Left lobe of liver (tissue), 2 donors: ENCODE measurements at regions not wholly inside any gene's neighbourhood (a gene's known extent, or its start where the extent isn't known, plus 50 kb on each side); places are given as distances from the start of the nearest gene placed in this dataset.

Experiments used
- ATAC-seq: fragments of 200-7000 bp; cut with Tn5 transposase; one replicate; pipeline ENCODE4 v1.9.1; 2020; ENCODE audit warnings: mild to moderate bottlenecking, moderate library complexity
- DNase-seq: peaks from one replicate; pipeline ENCODE4 v3.0.0-alpha.2; 2020; ENCODE audit warnings: low spot score
- donor health status: DM: no; HTN: no; CAD: no; lungs with moderate emphysema.
- donor health status: DM: no; HTN: yes; CAD: no.

GRCh38 chr10:46227571-46227935, 59.2 kb upstream of the ANTXRL start:
- no peak for DNase-seq
- ATAC-seq, result no peak

GRCh38 chr10:46227936-46228562, 58.7 kb upstream of the ANTXRL start:
- DNase-seq (peak; percentile 42), ATAC-seq (peak; percentile 29)

DNA sequence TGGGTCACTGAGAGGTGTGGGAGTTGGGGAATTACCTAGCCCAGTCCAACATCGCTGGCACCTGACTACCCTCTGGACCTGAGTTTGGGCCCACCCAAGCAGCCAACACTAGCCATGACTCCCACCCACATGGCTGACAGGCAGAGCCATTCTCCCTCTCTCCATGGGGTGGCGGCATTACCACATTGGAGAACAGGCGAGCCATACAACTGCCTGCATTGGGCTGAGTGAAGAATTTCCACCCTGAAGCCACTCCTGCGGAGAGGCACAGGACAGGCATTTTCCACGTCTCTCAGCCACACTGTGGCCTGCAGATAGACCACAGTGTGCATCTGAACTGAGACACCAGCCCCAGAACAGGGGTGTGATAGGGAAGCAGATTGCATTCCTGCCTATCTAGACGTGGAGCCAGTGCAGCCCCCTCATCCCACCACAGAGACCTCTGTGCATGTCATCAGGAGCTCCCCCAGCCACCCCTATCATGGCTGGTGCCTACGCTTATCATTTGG, 58.2 kb upstream of the ANTXRL start:
- DNase-seq (peak; percentile 80), ATAC-seq (peak; percentile 98)

DNA sequence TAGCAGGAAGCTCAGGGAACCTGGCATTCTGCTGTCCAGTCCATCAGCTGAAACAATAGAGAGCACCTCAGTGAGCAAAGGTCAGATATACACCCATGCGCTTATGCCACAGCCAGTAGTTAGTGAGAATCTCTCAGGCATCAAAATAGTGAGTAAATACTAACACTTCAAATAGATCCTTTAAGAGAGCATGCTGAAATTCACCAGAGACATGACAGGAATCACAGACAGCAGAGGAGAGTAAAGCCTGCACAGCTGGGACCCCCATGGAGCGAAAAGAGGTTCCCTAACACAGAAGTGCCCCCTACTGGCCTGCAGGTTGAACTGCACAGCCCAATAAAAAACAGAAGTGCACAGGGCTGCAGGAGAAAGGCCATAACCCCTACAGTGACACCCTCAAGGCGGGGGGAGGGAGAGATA, 57.6 kb upstream of the ANTXRL start:
- ATAC-seq, result peak; percentile 57
- DNase-seq, result peak; percentile 42

DNA sequence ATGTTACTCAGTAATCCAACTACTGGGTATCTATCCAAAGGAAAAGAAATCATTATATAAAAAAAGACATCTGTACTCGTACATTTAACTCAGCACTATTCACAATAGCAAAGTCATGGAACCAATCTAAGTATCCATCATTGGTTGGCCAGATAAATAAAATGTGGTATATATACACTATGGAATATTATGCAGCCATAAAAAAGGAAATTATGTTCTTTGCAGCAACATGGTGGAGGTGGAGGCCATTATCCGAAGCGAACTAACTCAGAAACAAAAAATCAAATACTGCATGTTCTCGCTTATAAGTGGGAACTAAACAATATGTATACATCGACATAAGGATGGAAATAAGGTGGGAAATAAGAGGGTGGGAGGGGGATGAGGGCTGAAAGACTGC, 56.2 kb upstream of the ANTXRL start:
- DNase-seq (no peak), ATAC-seq (no peak)

DNA sequence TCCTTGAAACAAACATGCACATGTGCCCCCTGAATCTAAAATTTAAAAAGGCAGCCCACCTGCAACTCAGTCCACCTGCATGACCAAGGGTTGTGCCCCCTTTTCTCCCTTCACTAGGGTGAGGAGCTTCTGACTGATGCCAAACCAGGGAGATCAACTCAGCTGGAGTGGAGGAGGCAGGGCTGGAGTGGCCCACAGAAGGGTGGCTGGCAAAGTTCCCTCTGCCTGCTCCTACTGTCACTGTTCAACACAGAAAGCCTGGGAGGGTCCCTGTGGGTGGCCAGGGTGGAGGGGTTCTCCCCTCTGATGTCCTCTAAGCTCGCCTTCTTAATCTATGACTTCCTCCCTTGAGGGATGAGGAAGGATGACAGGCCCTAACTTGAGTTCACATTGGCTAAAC, 55.7 kb upstream of the ANTXRL start:
- DNase-seq, result peak; percentile 42
- ATAC-seq, result no peak

DNA sequence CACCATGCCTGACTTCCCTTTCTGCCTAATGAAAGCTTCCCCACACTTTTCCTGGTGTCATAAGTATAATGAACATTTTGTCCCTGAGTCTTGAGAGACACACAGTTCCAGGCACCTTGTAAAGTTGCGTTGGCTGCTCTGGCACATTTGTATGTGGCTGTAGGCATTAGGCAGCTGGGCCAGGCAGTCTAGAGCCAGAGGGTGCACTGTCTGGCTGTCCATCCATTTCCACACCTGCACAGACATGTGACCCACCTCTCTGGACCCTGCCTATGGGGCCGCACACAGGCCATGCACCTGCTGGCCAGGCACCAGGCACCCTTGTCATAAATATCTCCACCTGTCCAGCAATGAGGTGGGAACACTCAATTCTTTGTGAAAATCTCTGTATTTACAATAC, 54.7 kb upstream of the ANTXRL start:
- no peak for ATAC-seq
- peak; percentile 35 for DNase-seq

- DNase-seq (peak; percentile 38), ATAC-seq (no peak)
These were observed 54.1 kb upstream of the ANTXRL start for GRCh38 chr10:46232666-46233065.

DNA sequence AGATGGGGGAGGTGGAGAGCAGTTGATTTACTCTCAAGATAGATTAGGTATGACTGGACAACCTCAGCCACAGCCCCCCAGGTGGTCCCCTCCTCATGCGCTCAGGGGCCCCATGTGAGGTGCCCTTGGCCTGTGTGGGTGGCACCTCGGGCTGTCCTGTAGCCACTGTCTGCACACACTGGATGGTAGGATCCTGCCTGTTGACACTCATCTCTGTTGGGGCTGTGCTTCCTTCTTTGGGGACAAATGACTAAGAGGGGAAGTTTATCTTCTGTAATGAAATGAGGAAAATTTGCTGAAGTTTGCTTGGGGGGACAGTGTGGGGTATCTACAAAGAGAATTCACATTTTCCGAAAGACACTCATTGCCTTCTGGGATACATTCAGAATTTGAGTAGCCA, 53.6 kb upstream of the ANTXRL start:
- no peak for ATAC-seq
- no peak for DNase-seq

GRCh38 chr10:46234026-46234425, 52.8 kb upstream of the ANTXRL start:
- DNase-seq, result no peak
- no peak for ATAC-seq

DNA sequence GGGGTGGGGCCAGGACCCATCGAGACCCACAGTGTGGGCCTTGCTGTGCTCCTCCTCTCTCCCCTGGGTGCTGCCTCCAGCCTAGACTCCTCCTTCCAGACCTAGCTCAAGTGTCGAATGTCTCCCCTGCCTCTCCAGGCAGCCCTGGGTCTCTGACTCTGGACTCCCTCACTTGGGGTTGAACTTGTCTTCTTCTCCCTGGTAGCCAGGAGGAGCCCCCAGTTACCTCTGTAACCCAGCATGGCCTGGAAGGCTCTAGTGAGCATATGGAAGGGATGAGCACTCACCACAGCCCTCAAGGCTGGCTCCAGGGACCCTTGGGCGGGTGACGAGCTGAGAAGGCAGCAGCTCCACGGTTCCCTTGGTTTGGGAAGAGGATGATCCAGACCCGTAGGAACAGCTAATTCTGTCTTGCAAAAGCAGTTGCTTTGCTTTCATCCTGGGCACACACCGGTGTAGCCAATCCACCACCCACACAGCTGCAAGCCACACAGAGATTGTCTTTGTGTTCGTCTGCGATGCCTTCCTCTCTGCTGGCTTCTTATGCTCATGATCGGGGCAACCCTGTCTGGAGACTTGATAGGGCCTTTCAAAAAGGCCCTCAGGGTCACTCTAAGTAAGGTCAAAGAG, 52.3 kb upstream of the ANTXRL start:
- ATAC-seq, result no peak
- DNase-seq, result no peak

DNA sequence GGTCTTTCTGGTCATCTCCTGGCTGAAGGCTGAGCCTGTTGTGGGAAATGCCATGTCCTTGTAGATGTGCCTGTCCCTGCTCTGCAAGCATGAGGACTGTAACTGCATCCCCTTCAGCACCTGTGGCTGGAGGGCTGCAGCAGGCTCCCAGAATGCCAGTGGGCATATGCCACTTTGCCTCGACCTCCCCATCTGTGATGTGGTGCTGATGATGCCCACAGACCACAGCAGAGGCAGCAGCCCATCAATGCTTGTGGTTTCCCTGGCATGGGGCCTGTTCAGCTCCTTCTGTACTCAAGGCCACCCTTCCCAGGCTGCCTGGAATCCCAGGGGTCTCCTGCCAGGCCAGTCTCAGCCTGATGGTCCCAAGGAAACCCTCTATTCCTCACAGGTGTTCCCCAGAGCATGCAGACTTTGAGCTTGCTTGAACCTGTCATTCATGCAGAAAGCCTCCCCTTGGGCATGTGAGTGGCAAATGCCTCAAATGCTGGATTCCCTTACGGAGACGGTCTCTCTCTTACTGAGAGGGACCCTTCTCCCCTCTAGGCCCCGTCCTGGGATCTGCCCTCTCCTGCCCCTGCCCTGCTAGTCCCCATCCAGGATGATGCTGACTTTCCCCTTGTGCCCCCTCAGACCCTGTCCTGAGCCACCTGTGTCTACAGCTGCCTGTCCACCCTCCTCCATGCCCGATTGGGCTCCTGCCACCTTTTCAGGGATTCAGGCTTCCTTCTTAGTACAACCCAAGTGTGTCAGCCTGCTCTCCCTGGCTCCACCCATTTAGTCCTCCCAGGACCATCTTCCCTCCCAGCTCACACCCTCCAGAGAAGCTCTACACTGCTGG, 50.9 kb upstream of the ANTXRL start:
- ATAC-seq (no peak), DNase-seq (no peak)

DNA sequence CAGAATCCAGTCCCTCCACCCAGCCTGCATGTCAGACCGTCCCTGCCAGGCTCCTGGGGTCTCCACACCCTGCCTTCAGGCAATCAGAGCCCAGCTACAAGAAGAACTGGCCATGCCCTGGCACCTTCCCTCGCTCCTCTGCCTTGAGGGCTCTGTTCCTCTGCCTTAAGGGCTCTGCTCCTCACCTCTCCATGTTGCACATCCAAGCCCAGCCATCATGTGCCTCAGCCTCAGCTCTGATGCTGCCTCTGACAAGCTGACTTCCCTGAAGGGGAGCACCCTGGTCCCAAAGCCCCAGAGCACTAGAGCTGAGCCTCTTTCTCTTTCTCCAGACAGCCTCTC, 50.3 kb upstream of the ANTXRL start:
- no peak for ATAC-seq
- DNase-seq, result peak; percentile 37

- DNase-seq (peak; percentile 35), ATAC-seq (no peak)
These were observed 49.7 kb upstream of the ANTXRL start for GRCh38 chr10:46236941-46237681.
